HepG2 (cell line): ENCODE measurements at regions not wholly inside any gene's neighbourhood (a gene's known extent, or its start where the extent isn't known, plus 50 kb on each side); places are given as distances from the start of the nearest gene placed in this dataset.

Experiments used
- CEBPB ChIP-seq: IDR thresholded peaks from 2 replicates; pipeline ENCODE4 v1.6.1; 2011; ENCODE audit warnings: low read depth, low read length, improper control_type of control experiment, borderline replicate concordance
- FOXA3 ChIP-seq: IDR thresholded peaks from 2 replicates; pipeline ENCODE4 v1.6.1; 2016; ENCODE audit warnings: missing genetic modification reagents, missing compliant biosample characterization
- MAZ ChIP-seq, 2 experiments: sonication (generic) in 1 of 2; formaldehyde crosslinking in 1 of 2; IDR thresholded peaks; 2 replicates each; pipeline versions ENCODE4 v1.5.0 to v1.6.1; 2012 to 2020; ENCODE audit warnings: low read depth in 2 of 2, mild to moderate bottlenecking in 2 of 2, borderline replicate concordance in 1 of 2, improper control_type of control experiment in 1 of 2, low read length in 1 of 2, missing genetic modification reagents in 1 of 2, moderate library complexity in 1 of 2
- RARA ChIP-seq: IDR thresholded peaks from 2 replicates; pipeline ENCODE4 v1.6.1; 2016; ENCODE audit warnings: missing genetic modification reagents, missing compliant biosample characterization
- ZFAT ChIP-seq: sonication (generic); formaldehyde crosslinking; conservative IDR thresholded peaks from 2 replicates; pipeline ENCODE4 v1.8.1; 2023; ENCODE audit warnings: missing genetic modification reagents, inconsistent platforms
- ZNF335 ChIP-seq: sonication (generic); formaldehyde crosslinking; IDR thresholded peaks from 2 replicates; pipeline ENCODE4 v1.4.0; 2020; ENCODE audit warnings: missing genetic modification reagents
- ZNF552 ChIP-seq: sonication (generic); formaldehyde crosslinking; IDR thresholded peaks from 2 replicates; pipeline ENCODE4 v1.9.0; 2022; ENCODE audit warnings: missing genetic modification reagents, mild to moderate bottlenecking, borderline replicate concordance
- ZNF619 ChIP-seq: sonication (generic); formaldehyde crosslinking; IDR thresholded peaks from 2 replicates; pipeline ENCODE4 v1.4.0; 2020; ENCODE audit warnings: mild to moderate bottlenecking, missing genetic modification reagents
- TF ChIP-seq, protein P1 (sequence below): sonication (generic); formaldehyde crosslinking; IDR thresholded peaks from 2 replicates; pipeline ENCODE4 v1.5.0; 2020; ENCODE audit warnings: missing genetic modification reagents
- TF ChIP-seq, protein P2 (sequence below): sonication (generic); formaldehyde crosslinking; IDR thresholded peaks from 2 replicates; pipeline ENCODE4 v1.4.0; 2020; ENCODE audit warnings: missing genetic modification reagents, borderline replicate concordance
- TF ChIP-seq, protein P3 (sequence below): IDR thresholded peaks from 2 replicates; pipeline ENCODE4 v1.6.1; 2018; ENCODE audit warnings: missing genetic modification reagents, mild to moderate bottlenecking, missing compliant biosample characterization
- TF ChIP-seq, protein P4 (sequence below): sonication (generic); formaldehyde crosslinking; IDR thresholded peaks from 2 replicates; pipeline ENCODE4 v1.5.1; 2020; ENCODE audit warnings: mild to moderate bottlenecking, moderate library complexity, missing genetic modification reagents

DNA sequence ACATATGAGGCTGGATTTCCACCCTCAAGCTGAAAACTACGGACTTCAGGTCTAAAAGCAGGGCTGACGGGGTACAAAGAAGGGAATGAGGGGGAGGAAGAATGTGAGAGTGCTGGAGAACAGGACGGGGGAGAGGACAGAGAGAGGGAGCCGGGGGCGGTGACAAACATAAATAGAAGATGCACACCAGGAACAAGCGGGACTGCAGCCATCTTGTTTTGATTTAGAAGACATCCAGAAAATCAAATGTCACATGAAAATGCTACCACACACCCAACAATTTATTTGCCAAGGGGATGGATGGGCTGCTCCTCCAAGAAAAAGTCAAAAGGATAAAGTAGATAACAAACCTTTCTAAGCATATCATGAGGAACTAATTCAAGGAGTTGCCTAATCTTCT is 59.2 kb upstream of the FHL2 start:
- TF ChIP-seq MAZ (IDR thresholded peaks at IDR 0.05; ENCODE audit: borderline replicate concordance, low read depth, low read length) (no peak), MAZ (CRISPR knock-in tag; IDR thresholded peaks at IDR 0.05; ENCODE audit: low read depth) (no peak), ZNF552 (no peak), CEBPB (no peak), ZNF619 (CRISPR knock-in tag) (no peak), ZFAT (no peak), FOXA3 (CRISPR knock-in tag) (no peak), RARA (CRISPR knock-in tag) (no peak), ZNF335 (CRISPR knock-in tag) (no peak)
- TF ChIP-seq, protein P1, sequence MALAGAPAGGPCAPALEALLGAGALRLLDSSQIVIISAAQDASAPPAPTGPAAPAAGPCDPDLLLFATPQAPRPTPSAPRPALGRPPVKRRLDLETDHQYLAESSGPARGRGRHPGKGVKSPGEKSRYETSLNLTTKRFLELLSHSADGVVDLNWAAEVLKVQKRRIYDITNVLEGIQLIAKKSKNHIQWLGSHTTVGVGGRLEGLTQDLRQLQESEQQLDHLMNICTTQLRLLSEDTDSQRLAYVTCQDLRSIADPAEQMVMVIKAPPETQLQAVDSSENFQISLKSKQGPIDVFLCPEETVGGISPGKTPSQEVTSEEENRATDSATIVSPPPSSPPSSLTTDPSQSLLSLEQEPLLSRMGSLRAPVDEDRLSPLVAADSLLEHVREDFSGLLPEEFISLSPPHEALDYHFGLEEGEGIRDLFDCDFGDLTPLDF: no peak
- TF ChIP-seq, protein P2, sequence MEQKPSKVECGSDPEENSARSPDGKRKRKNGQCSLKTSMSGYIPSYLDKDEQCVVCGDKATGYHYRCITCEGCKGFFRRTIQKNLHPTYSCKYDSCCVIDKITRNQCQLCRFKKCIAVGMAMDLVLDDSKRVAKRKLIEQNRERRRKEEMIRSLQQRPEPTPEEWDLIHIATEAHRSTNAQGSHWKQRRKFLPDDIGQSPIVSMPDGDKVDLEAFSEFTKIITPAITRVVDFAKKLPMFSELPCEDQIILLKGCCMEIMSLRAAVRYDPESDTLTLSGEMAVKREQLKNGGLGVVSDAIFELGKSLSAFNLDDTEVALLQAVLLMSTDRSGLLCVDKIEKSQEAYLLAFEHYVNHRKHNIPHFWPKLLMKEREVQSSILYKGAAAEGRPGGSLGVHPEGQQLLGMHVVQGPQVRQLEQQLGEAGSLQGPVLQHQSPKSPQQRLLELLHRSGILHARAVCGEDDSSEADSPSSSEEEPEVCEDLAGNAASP: no peak
- TF ChIP-seq, protein P3, sequence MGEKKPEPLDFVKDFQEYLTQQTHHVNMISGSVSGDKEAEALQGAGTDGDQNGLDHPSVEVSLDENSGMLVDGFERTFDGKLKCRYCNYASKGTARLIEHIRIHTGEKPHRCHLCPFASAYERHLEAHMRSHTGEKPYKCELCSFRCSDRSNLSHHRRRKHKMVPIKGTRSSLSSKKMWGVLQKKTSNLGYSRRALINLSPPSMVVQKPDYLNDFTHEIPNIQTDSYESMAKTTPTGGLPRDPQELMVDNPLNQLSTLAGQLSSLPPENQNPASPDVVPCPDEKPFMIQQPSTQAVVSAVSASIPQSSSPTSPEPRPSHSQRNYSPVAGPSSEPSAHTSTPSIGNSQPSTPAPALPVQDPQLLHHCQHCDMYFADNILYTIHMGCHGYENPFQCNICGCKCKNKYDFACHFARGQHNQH (CRISPR knock-in tag): no peak
- TF ChIP-seq, protein P4, sequence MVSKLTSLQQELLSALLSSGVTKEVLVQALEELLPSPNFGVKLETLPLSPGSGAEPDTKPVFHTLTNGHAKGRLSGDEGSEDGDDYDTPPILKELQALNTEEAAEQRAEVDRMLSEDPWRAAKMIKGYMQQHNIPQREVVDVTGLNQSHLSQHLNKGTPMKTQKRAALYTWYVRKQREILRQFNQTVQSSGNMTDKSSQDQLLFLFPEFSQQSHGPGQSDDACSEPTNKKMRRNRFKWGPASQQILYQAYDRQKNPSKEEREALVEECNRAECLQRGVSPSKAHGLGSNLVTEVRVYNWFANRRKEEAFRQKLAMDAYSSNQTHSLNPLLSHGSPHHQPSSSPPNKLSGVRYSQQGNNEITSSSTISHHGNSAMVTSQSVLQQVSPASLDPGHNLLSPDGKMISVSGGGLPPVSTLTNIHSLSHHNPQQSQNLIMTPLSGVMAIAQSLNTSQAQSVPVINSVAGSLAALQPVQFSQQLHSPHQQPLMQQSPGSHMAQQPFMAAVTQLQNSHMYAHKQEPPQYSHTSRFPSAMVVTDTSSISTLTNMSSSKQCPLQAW (CRISPR knock-in tag): no peak
